CD4-positive, alpha-beta T cell treated with Interleukin-21 for 1 hour (primary cell): ENCODE measurements at regions not wholly inside any gene's neighbourhood (a gene's known extent, or its start where the extent isn't known, plus 50 kb on each side); places are given as distances from the start of the nearest gene placed in this dataset.
"Not testable (repeated sequence)": the region's sequence is repeated elsewhere in the genome, so short reads cannot be mapped to it uniquely, and the experiment has no call there.

Experiments used
- DNase-seq: peaks from one replicate; pipeline ENCODE4 v3.0.0-alpha.2; 2020

DNA sequence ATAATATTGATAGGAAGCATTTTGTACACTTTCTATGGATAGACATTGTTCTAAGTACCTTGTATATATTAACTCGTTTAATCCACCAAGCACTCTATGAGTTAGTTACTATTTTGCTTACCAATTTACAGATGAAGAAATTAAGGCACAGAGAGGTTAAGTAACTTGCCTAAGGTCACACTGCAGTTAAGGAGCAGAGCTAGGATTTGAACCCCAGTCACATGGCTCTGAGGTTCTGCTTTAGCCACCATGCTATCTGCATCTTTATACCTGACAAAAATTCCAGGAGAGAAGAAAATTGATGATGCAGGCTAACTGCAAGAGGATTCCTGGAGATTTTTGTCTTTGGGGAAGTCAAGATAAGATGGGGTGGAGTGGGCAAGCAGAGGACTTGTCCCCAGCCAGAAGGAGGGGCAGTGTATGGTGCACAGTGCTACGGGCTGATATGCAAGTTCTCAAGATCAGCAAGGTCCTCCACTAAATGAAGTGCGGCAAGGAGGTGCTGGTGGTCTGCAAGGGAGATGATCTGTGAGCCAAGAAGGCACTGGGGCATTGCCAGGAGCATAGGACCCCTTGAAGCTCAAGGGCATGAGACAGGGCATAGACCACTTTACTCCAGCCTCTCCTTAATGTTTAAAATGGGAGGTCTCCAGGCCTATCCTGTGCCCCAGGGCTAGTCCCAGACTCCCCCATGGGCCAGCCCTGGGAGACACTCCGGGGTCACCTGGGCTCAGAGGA is 430.6 kb downstream of the RPS24 start:
- no peak for DNase-seq

DNA sequence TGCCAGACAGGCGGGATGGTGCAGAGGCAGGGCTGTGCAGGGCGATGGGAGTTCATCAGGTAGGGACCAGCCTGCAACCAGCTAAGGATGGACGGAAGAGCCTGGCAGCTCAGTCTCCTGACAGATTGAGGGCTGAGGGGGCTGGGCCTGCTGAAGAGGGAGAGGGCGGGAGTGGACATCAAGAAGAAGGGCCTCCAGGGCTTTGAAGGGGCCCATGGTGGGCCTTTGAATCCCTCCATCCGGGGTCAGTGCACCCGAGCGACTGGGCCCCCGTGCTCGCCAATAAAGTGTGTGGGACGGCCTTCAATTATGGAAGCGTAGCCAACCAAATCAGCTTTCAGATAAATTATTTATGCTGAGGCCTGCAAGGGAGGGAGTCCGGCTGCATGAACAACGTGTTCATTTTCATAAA is 431.2 kb downstream of the RPS24 start:
- DNase-seq: no peak

DNA sequence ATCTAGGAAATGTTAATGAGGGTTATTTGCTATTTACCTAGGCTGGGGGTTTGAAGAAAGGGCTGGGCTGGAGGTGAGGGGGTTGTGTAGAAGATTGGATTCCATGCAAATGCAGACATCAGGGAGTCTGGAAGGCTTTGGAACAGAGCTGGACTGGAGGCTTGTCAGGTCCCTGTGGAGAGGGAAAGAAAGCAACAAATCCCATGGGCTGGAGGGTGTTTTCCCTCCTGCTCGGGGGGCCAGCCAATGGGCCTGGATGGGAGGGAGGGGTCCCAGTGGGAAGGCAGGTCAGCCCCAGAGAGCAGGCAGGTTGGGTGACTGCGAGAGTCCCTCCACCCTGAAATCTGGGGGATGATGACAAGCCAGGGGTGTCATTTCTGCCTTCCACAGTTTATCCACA is 431.8 kb downstream of the RPS24 start:
- no peak for DNase-seq

DNA sequence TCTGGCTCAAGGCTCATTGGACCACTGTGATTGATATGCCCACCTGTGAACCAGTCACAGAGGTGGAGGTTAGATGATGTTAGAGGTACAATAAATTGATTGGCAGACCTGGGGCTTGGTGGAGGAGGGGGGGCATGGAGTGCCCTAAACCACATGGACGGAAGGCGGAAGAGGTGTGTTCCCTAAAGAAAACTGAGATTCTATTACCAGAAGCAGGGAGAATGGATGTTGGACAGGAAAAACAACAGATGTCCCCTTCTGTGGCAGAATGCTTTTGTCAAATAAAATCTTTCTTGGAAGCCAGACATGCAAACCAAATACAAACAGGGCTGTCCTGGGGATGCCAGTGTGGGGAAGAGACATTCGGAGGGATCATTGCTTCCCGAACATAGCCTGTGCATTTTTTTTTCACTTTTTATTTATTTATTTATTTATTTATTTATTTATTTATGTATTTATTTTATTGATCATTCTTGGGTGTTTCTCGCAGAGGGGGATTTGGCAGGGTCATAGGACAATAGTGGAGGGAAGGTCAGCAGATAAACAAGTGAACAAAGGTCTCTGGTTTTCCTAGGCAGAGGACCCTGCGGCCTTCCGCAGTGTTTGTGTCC is 433.9 kb downstream of the RPS24 start:
- no peak for DNase-seq

- DNase-seq: not testable (repeated sequence)
Measured at GRCh38 chr10:78468731-78469130, 435.1 kb downstream of the RPS24 start.

DNA sequence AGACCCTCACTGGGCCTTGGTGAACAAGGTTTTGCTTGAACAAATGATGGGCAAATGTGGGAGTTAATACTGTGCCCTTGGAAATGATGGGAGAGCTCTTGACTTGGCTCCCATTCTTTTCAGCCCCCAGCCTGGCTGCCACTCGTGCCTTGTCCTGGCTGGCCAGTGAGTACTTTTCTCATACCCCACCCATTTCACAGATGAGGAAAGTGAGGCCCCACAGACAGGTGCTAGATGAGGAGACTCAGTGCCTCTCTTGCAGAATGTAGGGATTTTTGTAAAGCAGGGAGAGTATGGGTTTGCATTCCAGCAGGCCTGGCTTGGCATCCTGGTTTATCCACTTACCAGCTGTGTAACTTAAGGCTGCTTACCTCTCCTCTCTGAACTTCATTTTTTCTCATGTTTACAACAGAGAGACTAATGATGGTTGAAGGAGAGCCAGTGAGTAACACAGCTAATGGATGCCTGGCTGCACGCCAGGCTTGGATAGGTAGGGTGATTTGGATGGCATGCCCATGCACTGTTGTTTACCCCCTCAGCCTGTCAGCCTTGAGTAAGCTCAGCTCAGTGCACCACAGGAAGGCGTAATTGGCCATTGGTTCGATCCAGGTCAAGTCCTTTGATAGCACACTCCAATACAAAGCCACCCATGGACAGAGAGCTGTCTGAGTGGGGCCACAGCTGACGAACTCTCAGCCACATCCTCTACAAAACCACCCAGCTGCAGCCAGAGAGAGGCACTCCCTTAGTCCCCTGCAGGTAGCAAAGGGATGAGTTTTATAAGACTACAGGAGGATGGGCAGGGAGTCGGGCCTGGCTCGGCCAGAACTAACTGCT is 436.8 kb downstream of the RPS24 start:
- no peak for DNase-seq

- DNase-seq: no peak
Measured at GRCh38 chr10:78471326-78471722, 437.7 kb downstream of the RPS24 start.

DNA sequence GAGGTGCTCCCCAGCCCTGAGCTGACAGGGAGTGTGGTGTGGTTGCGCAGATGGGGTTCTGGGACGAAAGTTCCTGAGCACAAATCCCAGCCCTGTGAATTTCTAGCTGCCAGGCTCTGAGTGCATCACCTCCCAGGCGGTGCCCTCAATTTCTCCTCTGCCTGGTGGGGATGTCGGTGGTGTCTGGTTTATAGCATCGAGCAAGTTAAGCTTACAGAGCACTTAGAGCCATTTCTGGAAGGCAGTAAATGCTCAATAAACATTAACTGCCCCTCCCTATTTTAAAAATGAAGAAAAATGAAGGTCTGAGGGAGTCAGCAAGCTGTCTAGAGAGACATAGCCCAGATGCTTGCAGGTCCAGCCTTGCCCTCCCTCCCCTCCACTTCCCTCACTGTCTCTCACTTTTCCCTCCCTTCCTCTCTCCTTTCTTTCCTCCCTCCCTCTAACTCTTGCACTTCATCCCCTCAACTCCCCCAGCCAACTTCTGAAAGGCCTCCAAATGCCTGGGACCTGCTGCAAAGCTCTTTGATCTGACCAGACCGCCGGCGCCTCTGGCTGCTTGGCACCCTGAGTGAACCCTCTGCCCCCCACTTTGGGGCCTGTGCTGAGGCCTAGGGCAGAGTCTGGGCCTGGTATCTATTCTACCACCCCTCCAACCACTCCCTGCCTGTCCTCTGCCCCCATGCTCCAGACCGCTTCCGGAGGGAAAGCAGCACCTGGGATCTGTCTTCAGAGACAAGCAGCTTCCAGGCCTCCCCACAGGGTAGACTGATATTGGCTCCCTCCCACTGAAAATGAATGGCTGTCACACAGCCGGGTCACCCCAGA is 438.3 kb downstream of the RPS24 start:
- DNase-seq: no peak

GRCh38 chr10:78472551-78472890 is 438.9 kb downstream of the RPS24 start:
- DNase-seq: no peak

GRCh38 chr10:78473006-78473405 is 439.3 kb downstream of the RPS24 start:
- no peak for DNase-seq

DNA sequence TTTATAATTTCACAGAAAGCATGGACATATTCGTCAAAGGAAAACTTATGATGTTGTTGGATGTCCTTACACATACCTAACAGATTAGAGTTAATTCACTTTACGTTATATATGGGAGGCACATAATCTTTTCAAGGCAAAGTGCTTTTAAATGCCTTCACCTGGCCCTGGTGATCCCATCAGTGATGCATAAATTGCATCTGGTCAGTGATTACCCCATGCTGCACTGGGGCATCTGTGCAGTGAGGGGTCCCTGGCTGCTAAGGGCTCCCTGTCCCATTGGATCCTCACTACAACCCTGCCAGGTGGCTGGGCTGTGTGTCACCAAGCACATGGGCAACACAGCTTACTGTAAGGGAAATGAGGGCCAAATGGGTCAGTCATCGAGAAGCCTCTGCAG is 441.1 kb downstream of the RPS24 start:
- no peak for DNase-seq

GRCh38 chr10:78475437-78475836 is 441.8 kb downstream of the RPS24 start:
- DNase-seq: no peak

GRCh38 chr10:78476156-78476555 is 442.5 kb downstream of the RPS24 start:
- no peak for DNase-seq

- no peak for DNase-seq
Measured at GRCh38 chr10:78476844-78477243, 443.2 kb downstream of the RPS24 start.

DNA sequence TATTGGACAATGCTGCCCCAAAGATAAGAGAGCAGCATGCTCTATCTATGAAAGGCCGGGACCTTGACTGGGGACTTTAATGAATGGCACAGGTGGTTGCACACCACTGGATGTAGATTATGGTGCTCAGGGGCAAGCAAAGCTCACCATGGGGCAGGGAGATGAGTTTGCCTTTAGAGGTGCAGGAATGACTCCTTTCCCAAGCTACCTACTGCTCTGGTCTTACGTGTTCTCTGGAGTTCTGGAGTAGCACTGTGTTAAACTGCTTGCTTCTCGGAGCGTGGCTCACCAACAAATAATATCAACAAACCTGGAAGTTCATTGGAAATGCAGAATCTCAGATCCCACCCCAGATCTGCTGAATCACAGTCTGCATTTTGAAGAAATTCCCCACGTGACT is 445.3 kb downstream of the RPS24 start:
- no peak for DNase-seq

- DNase-seq: no peak
Measured at GRCh38 chr10:78479467-78479866, 445.8 kb downstream of the RPS24 start.

DNA sequence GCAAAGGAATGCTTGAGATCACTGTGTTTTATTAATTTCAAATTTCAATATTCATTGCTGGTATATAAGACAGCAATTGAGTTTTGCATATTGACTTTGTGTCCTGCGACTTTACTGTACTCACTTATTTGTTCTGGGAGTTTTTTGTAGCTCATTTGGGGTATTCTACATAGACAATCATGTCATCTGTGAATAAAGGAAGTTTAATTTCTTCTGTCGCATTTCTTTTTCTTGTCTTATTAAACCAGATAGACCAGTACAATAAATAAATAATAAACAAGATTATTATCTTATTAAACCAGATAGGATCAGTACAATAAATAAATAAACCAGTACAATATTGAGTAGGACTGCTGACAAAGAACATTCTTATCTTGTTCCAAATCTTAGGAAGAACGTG is 448.2 kb downstream of the RPS24 start:
- DNase-seq: no peak

DNA sequence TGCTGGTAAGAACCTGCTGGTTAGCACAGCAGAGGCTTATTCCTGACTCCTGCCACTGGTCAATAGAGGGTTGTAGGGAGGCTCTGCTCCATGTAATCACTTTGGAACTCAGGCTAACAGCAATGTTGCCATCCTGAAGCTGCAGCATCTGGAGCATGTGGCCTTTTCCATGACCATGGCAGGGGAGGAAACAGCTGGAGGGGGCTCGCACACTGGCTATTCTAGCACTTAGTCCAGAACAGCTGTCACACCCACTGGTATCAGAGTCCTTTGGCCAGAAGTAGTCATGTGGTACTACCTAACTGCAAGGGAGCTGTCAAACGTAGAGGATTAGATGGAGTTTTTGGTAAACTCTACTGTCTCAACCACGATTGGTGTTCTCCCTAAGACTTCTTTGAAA is 450.0 kb downstream of the RPS24 start:
- no peak for DNase-seq

DNA sequence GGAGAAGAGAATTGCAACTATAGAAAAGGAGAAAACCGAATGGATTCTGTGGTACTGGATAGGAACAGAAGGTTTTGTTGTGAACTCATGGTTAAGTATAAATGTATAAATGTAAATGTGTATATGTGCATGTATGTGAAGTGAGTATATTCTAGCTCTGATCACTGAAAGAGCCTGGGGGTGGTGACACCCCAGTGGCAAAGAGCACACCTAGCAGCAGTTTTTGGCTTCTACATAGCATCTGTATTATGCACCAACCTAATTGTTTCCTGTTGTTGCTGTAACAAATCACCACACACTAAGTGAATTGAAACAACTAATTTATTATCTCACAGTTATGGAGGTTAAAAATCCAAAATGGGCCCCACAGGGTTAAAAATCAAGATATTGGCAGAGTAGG is 455.4 kb downstream of the RPS24 start:
- no peak for DNase-seq

DNA sequence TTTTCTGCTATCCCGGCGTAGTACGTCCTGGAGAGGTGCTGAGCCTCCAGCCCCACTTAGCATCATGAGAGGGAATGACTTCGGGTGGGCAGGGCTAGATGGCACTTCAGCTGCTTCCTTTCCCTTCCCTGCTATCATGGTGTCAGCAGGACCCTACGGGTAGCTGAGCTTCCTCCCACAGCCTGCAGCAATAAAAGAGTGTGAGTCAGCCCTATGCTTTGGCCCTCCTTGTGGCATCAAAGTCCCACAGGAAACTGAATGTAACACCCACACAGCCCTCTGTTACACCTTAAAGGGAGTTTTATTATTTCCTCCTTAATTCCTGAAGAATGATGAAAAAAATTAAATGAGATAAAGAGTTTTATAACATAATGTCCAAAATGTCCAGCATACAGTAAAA is 458.1 kb downstream of the RPS24 start:
- DNase-seq: no peak

DNA sequence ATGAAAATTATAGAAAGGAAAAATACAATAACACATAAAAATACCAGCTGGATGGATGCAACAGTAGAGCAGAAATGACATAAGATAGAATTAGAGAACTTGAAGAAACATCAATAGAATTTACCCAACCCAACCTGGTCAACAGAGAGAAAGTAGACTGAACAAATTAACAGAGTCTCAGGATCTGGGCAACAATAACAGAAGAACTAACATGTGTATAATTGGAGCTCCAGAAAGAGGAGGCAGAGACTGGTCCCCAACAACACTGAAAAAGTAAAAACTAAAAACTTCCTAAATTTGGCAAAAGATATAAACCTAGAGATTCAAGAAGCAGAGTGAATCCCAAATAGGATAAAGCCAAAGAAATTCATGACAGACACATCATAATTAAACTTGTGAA is 458.8 kb downstream of the RPS24 start:
- no peak for DNase-seq

DNA sequence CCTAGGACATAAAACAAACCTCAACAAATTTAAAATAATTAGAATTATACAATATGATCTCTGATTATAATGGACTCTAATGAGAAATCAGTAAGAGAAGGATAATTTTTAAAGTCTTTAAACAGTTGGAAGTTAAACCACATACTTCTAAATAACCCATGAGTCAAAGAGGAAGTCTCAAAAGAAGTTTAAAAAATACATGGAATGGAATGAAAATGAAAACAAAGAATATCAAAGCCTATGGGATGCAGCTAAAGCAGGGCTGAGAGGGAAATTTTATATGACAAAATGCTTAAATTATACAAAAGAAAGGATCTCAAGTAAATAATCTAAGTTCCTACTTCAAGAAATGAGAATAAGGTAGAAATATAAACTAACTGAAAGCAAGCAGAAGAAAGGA is 460.5 kb downstream of the RPS24 start:
- no peak for DNase-seq

GRCh38 chr10:78502210-78502936 is 468.7 kb downstream of the RPS24 start:
- no peak for DNase-seq
